Middle frontal gyrus (tissue), 1 donor: ENCODE measurements at regions not wholly inside any gene's neighbourhood (a gene's known extent, or its start where the extent isn't known, plus 50 kb on each side); places are given as distances from the start of the nearest gene placed in this dataset.
"Not testable (repeated sequence)": the region's sequence is repeated elsewhere in the genome, so short reads cannot be mapped to it uniquely, and the experiment has no call there.

ENCODE experiments used
- DNase-seq: peaks from one replicate; pipeline ENCODE4 v3.0.0-alpha.2; 2015; ENCODE audit warnings: low spot score; ENCODE audit errors: extremely low spot score

- no peak for DNase-seq
These were observed 334.4 kb upstream of the DEPDC1 start for GRCh38 chr1:68831281-68831680.

GRCh38 chr1:68848017-68848416 is 351.1 kb upstream of the DEPDC1 start:
- no peak for DNase-seq

- DNase-seq: no peak
These were observed 371.7 kb upstream of the DEPDC1 start for GRCh38 chr1:68868606-68869005.

GRCh38 chr1:68873144-68873543 is 376.3 kb upstream of the DEPDC1 start:
- no peak for DNase-seq

GRCh38 chr1:68881330-68882194 is 384.7 kb upstream of the DEPDC1 start:
- DNase-seq: not testable (repeated sequence)

GRCh38 chr1:68889471-68889870 is 392.6 kb upstream of the DEPDC1 start:
- DNase-seq: no peak

GRCh38 chr1:68890736-68891135 is 393.9 kb upstream of the DEPDC1 start:
- DNase-seq: no peak

GRCh38 chr1:68904477-68904876 is 407.6 kb upstream of the DEPDC1 start:
- no peak for DNase-seq

GRCh38 chr1:68906431-68906830 is 409.5 kb upstream of the DEPDC1 start:
- DNase-seq: no peak

- no peak for DNase-seq
These were observed 410.6 kb upstream of the DEPDC1 start for GRCh38 chr1:68907491-68907890.

GRCh38 chr1:68908316-68908715 is 411.4 kb upstream of the DEPDC1 start:
- no peak for DNase-seq

GRCh38 chr1:68916221-68916902 is 419.5 kb upstream of the DEPDC1 start:
- peak; percentile 44 for DNase-seq

GRCh38 chr1:68917456-68917855 is 420.6 kb upstream of the DEPDC1 start:
- DNase-seq: no peak

GRCh38 chr1:68918563-68918962 is 421.7 kb upstream of the DEPDC1 start:
- DNase-seq: no peak

GRCh38 chr1:68919075-68919474 is 422.2 kb upstream of the DEPDC1 start:
- no peak for DNase-seq

GRCh38 chr1:68923475-68924088 is 426.7 kb upstream of the DEPDC1 start:
- not testable (repeated sequence) for DNase-seq

GRCh38 chr1:68930101-68930500 is 433.2 kb upstream of the DEPDC1 start:
- DNase-seq: no peak

GRCh38 chr1:68936530-68936929 is 439.6 kb upstream of the DEPDC1 start:
- no peak for DNase-seq

GRCh38 chr1:68938051-68938666 is 441.3 kb upstream of the DEPDC1 start:
- DNase-seq: no peak

- DNase-seq: no peak
These were observed 453.2 kb upstream of the DEPDC1 start for GRCh38 chr1:68950036-68950435.

GRCh38 chr1:68953311-68953710 is 456.4 kb upstream of the DEPDC1 start:
- no peak for DNase-seq

GRCh38 chr1:68954841-68955240 is 458.0 kb upstream of the DEPDC1 start:
- no peak for DNase-seq
